ENCODE measurements at regions not wholly inside any gene's neighbourhood (a gene's known extent, or its start where the extent isn't known, plus 50 kb on each side); places are given as distances from the start of the nearest gene placed in this dataset.
A peak's percentile ranks its signal among the peaks of the same experiment; 100 is the strongest.

DNA sequence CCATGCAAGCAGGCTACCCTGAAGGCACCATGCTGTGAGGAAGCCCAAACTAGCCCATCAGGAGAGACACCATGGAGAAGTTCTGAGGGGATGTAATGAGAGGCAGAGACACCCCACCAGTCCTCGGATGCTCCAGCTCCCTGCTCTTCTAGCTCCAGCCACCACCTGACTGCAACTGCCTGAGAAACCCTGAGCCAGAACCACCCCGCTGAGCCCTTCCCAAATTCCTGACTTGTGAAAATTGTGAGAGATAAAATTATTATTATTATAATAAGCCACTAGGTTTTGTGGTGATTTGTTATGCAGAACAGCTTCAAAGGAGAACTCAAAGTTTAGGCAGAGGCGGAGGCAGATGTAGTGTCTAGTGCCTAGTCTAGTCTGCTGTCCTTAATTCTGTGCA, 67.1 kb upstream of the HK2 start:
- intact Hi-C loops (cut with DNase I): no loop called here

DNA sequence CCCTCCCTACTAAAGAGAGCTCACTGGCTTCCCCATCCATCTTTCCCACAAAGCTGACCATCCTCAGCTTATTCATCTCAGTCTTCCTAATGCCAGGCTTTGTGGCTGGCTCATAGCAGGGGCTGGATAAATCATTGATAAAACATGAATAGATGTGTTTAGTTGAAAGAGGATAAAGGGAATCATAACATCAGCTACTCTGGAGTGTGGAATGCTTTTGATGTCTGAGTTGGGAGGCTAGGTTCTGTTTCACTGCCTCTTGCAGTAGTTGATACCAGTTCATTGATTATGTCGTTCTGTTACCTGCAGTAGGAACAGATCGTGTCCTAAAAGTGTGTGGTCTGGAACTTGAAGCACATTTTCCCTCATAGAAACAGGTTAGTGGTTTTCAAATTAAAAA, 66.3 kb upstream of the HK2 start:
- H3K4me1 ChIP-seq: peaks cover 28% of the 10 kb centered on the region
- H3K9me3 ChIP-seq: no peaks in the 10 kb centered on the region
- no peak overlapping the region for H3K4me3 ChIP-seq
- TF ChIP-seq, protein P1, sequence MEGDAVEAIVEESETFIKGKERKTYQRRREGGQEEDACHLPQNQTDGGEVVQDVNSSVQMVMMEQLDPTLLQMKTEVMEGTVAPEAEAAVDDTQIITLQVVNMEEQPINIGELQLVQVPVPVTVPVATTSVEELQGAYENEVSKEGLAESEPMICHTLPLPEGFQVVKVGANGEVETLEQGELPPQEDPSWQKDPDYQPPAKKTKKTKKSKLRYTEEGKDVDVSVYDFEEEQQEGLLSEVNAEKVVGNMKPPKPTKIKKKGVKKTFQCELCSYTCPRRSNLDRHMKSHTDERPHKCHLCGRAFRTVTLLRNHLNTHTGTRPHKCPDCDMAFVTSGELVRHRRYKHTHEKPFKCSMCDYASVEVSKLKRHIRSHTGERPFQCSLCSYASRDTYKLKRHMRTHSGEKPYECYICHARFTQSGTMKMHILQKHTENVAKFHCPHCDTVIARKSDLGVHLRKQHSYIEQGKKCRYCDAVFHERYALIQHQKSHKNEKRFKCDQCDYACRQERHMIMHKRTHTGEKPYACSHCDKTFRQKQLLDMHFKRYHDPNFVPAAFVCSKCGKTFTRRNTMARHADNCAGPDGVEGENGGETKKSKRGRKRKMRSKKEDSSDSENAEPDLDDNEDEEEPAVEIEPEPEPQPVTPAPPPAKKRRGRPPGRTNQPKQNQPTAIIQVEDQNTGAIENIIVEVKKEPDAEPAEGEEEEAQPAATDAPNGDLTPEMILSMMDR (IDR thresholded peaks at IDR 0.05): no peak
- H3K27ac ChIP-seq: no peak overlapping the region
- intact Hi-C loops (cut with DNase I): no loop called here
- DNase-seq (no peak), ATAC-seq (no peak)
- no peaks in the 10 kb centered on the region for H3K36me3 ChIP-seq
- H3K27me3 ChIP-seq (ENCODE audit: low read depth): no peaks in the 10 kb centered on the region

More for the DNA sequence above, 67.1 kb upstream of the HK2 start:
- Histone ChIP-seq H3K36me3 (no peaks in the 10 kb centered on the region), H3K27ac (no peak overlapping the region), H3K4me1 (peaks cover 28% of the 10 kb centered on the region), H3K4me3 (no peak overlapping the region), H3K27me3 (ENCODE audit: low read depth) (no peaks in the 10 kb centered on the region), H3K9me3 (no peaks in the 10 kb centered on the region)
- ATAC-seq: no peak
- DNase-seq: no peak
- TF ChIP-seq, protein P1 (IDR thresholded peaks at IDR 0.05): no peak

DNA sequence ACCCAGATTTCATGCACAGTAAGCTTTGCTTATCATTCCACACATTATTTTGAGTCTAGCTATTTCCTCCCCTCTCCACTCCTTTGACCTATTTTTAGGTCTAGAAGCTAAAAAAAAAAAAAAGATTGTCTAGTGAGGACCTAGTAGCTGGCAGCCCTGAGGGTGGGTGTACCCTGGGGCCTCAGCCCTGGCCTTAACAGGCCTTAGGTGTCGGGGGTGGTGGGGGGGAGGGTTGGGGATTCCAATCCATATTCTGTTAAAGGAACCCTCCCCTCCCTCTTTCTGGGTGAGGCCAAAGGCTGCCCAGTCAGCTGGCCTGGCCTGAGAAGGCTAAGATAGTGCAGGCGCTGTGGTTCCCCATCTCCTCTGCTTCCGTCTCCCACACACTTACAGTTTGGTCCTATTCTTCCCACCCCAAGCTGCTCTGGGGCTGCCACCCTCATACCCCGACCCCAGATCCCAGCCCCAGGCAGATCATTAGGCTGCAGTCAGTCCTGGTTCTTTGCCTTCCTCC, 65.5 kb upstream of the HK2 start:
- Histone ChIP-seq H3K27me3 (ENCODE audit: low read depth) (no peaks in the 10 kb centered on the region), H3K36me3 (no peaks in the 10 kb centered on the region), H3K9me3 (no peaks in the 10 kb centered on the region), H3K27ac (no peak overlapping the region), H3K4me3 (no peak overlapping the region), H3K4me1 (peaks cover 28% of the 10 kb centered on the region)
- DNase-seq (no peak), ATAC-seq (peak in 1 of 2 donors; percentile 24)
- intact Hi-C loops (cut with DNase I): no loop called here
- TF ChIP-seq, protein P1 (IDR thresholded peaks at IDR 0.05): no peak

DNA sequence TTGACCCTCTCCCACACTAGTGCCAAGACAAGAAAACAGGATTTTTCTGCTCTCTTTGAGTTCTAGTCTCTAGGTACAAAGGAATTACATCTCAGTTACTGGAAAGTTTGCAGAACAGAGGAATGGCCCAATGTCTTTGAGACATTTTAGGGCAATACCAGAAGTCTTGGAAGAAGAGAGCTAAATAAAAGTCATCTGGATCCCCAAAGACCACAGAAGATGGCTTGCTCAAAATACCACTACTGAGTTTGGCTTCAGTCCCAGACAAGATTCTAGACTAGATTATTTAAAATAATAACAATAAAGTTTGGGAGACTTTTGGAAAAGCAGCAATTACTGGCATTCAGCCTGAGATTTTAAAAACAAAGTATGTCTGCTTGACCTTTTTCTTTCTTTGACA, 61.9 kb upstream of the HK2 start:
- H3K4me3 ChIP-seq: no peak overlapping the region
- ATAC-seq (no peak), DNase-seq (no peak)
- no peak overlapping the region for H3K27ac ChIP-seq
- H3K4me1 ChIP-seq: peaks cover 9% of the 10 kb centered on the region
- intact Hi-C loops (cut with DNase I): no loop called here
- no peaks in the 10 kb centered on the region for H3K9me3 ChIP-seq
- no peaks in the 10 kb centered on the region for H3K36me3 ChIP-seq
- no peaks in the 10 kb centered on the region for H3K27me3 ChIP-seq (ENCODE audit: low read depth)
- TF ChIP-seq, protein P1 (IDR thresholded peaks at IDR 0.05): no peak

DNA sequence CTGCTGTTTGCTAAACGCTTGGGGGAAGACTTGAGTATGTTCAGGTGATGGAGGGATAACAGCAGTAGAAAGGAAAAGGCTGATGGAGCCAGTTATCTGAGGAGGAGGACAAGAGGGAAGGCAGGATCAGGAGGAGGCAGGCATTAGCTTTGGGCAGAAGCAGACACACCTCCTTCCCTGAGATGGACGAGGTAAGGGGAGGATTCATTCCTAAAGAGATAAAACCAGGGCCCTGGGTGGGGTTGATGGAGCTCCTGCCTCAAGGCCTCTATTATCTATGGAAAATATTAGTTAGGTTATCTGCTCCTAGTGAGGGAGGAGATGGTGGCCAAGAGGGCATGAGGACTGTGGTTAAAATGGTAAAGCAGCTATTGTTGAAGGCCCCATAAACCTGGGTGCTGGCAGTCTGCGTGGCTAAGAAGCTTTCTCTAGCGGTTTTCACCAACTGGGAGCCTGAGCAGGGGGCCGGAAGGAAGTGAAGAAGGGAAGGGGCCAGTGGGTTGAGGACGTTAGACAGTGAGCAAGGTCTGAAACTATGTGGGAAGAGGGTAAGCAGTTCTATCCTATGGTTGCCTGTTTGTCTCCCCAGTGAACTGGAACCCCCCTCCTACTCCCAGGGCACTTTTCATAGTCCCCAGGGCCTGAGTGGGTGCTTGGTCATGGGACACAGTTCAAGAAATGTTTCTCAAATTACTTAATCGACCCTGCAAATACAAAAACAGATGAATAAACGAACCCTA, 56.6 kb upstream of the HK2 start:
- Histone ChIP-seq H3K4me1 (no peaks in the 10 kb centered on the region), H3K27me3 (ENCODE audit: low read depth) (no peaks in the 10 kb centered on the region), H3K9me3 (no peaks in the 10 kb centered on the region), H3K4me3 (no peak overlapping the region), H3K36me3 (no peaks in the 10 kb centered on the region), H3K27ac (no peak overlapping the region)
- ATAC-seq: no peak
- TF ChIP-seq, protein P1 (IDR thresholded peaks at IDR 0.05): no peak
- DNase-seq: no peak
- intact Hi-C loops (cut with DNase I): no loop called here
